OCI-LY3 (cell line): ENCODE measurements at regions not wholly inside any gene's neighbourhood (a gene's known extent, or its start where the extent isn't known, plus 50 kb on each side); places are given as distances from the start of the nearest gene placed in this dataset.

Source experiments
- H2AFZ ChIP-seq: fragments of 200-600, 300-600 bp; shearing (Covaris generic); 2 replicates; pipeline ENCODE4 v1.6.0; 2014; ENCODE audit warnings: antibody characterized with exemption, low read depth, low read length
- H3K27ac ChIP-seq: fragments of 200-600, 300-600 bp; sonication (generic); 2 replicates; pipeline ENCODE4 v1.5.1; 2014; ENCODE audit warnings: mild to moderate bottlenecking, low read length, moderate library complexity, mixed read lengths
- H3K27me3 ChIP-seq: fragments of 200-600, 300-600 bp; sonication (generic); 2 replicates; pipeline ENCODE4 v1.6.1; 2014; ENCODE audit warnings: low read depth, low read length, mixed read lengths
- H3K36me3 ChIP-seq: fragments of 200-600, 300-600 bp; sonication (generic); replicated peaks from 2 replicates; pipeline ENCODE3; 2014; ENCODE audit warnings: low read depth, low read length, mixed read lengths
- H3K4me1 ChIP-seq: fragments of 300-600, 200-600 bp; sonication (generic); 2 replicates; pipeline ENCODE4 v1.6.1; 2014; ENCODE audit warnings: low read length, mixed read lengths
- H3K4me2 ChIP-seq: fragments of 200-600, 300-600 bp; sonication (generic); 2 replicates; pipeline ENCODE4 v1.6.1; 2014; ENCODE audit warnings: low read length, mixed read lengths
- H3K4me3 ChIP-seq: fragments of 300-600, 200-600 bp; sonication (generic); 2 replicates; pipeline ENCODE4 v1.5.1; 2014; ENCODE audit warnings: antibody characterized with exemption, mild to moderate bottlenecking, low read length, moderate library complexity
- H3K79me2 ChIP-seq: fragments of 300-600, 200-600 bp; shearing (Covaris generic); 2 replicates; pipeline ENCODE4 v1.6.1; 2014; ENCODE audit warnings: mild to moderate bottlenecking, low read length, mixed read lengths
- H3K9ac ChIP-seq: fragments of 300-600, 200-600 bp; shearing (Covaris generic); 2 replicates; pipeline ENCODE4 v1.6.0; 2014; ENCODE audit warnings: mild to moderate bottlenecking, low read length, moderate library complexity
- H3K9me3 ChIP-seq: fragments of 200-600, 300-600 bp; shearing (Covaris generic); 2 replicates; pipeline ENCODE4 v1.6.1; 2014; ENCODE audit warnings: low read length, mixed read lengths; ENCODE audit not compliant: insufficient read depth
- H4K20me1 ChIP-seq: fragments of 200-600, 300-600 bp; sonication (generic); 2 replicates; pipeline ENCODE4 v1.6.1; 2016; ENCODE audit warnings: low read length, mixed read lengths; ENCODE audit not compliant: insufficient read depth
- EZH2phosphoT487 ChIP-seq: fragments of 200-600 bp; shearing (Covaris generic); IDR thresholded peaks from 2 replicates; pipeline ENCODE4 v1.6.1; 2018; ENCODE audit warnings: antibody characterized with exemption, mixed run types, low read depth
- TF ChIP-seq, protein P1 (sequence below): fragments of 200-600, 300-600 bp; sonication (generic); IDR thresholded peaks from 2 replicates; pipeline ENCODE4 v1.5.1; 2014; ENCODE audit warnings: antibody characterized with exemption, low read length, low read depth

DNA sequence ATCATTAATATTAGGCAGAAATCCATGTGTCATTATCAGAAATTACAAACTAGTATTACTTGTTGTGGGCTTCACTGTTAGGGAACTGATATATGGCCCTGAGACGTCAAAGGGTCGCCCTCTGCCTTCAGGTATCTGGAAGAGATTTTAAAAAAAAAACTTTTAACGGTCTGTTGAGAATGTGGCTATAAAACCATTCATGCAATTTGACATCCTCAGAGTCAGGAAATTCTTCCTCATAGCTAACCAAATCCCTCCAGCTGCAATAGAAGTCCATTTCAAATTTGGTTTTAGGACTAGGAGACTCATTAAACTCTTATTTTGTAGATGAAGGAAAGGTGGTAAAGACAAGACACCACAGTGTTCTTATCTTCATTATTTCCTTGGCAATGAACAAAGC lies 194.2 kb upstream of the NOCT start:
- Histone ChIP-seq H3K79me2 (no peaks in the 10 kb centered on the region), H3K27ac (no peak overlapping the region), H3K4me1 (peaks cover 44% of the 10 kb centered on the region), H3K4me2 (no peak overlapping the region; the same call in 1 of the 2 replicates), H3K36me3 (no peaks in the 10 kb centered on the region), H3K9ac (no peak overlapping the region), H3K4me3 (no peak overlapping the region), H3K27me3 (no peaks in the 10 kb centered on the region), H4K20me1 (no peaks in the 10 kb centered on the region), H2AFZ (no peak overlapping the region), H3K9me3 (no peaks in the 10 kb centered on the region)
- TF ChIP-seq, protein P1, sequence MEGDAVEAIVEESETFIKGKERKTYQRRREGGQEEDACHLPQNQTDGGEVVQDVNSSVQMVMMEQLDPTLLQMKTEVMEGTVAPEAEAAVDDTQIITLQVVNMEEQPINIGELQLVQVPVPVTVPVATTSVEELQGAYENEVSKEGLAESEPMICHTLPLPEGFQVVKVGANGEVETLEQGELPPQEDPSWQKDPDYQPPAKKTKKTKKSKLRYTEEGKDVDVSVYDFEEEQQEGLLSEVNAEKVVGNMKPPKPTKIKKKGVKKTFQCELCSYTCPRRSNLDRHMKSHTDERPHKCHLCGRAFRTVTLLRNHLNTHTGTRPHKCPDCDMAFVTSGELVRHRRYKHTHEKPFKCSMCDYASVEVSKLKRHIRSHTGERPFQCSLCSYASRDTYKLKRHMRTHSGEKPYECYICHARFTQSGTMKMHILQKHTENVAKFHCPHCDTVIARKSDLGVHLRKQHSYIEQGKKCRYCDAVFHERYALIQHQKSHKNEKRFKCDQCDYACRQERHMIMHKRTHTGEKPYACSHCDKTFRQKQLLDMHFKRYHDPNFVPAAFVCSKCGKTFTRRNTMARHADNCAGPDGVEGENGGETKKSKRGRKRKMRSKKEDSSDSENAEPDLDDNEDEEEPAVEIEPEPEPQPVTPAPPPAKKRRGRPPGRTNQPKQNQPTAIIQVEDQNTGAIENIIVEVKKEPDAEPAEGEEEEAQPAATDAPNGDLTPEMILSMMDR = no peak
- TF ChIP-seq EZH2phosphoT487 = no peak

DNA sequence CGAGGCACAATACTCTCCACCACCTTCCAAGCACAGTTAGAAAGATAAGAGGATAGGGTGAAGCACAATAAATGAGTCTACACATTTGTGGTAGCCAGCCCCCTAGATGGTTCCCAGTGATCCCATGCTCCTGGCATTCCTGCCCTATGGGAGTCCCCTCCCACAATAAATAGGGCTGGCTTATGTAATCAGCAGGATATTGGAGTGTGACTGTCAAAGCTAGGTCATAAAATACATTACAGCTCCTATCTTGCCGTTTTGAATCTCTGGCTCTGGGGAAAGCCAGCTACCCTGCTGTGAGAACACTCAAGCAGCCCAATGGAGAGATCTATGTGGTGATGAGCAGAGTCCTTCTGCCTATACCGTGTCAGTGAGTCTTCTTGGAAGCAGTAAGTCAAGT lies 198.7 kb upstream of the NOCT start:
- H2AFZ ChIP-seq = no peak overlapping the region
- no peaks in the 10 kb centered on the region for H3K27me3 ChIP-seq
- H3K4me3 ChIP-seq = no peak overlapping the region
- no peak overlapping the region for H3K4me2 ChIP-seq
- TF ChIP-seq EZH2phosphoT487 = no peak
- TF ChIP-seq, protein P1 = no peak
- H3K79me2 ChIP-seq = no peaks in the 10 kb centered on the region
- H4K20me1 ChIP-seq = no peaks in the 10 kb centered on the region
- H3K9me3 ChIP-seq = no peaks in the 10 kb centered on the region
- no peak overlapping the region for H3K27ac ChIP-seq
- H3K9ac ChIP-seq = no peak overlapping the region
- peaks cover 6% of the 10 kb centered on the region for H3K4me1 ChIP-seq
- H3K36me3 ChIP-seq = no peaks in the 10 kb centered on the region

DNA sequence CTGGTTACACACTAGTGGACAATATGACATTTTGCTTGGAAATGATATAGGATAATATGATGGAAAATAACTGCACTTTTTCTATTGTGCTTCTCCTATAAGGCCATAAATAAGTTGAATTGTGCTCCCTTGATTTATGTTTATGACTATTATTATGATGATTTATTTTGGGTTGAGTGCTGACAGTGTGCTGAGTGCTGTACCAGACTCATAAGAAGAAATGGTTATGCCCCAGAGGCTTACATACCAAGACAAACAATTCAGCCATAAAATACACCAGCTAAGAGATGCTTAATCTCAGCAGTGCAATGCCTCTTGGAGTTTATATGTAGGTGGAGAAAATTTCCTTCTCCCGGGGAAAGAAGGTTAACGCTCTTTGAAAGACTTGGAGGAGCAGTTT lies 199.8 kb upstream of the NOCT start:
- TF ChIP-seq, protein P1 = no peak
- TF ChIP-seq EZH2phosphoT487 = no peak
- no peaks in the 10 kb centered on the region for H3K27me3 ChIP-seq

DNA sequence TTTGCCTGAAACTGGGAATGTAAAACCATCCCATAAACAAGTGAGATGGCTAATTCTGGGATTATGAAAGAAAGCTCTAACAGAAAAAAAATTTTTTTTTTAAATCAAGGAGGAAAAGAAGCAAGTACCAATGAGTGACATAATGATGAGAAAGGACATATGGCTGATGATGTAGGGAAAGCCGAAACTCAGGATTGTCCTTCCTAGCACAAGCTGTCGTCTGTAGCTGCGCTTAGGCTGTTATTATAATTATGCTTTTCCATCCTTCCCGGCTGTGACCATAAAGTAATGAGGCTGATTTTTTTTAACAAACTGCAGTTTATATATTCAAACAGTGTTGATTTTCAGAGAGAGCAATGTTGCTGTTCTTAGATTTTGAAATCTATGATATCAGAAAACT lies 209.8 kb upstream of the NOCT start:
- Histone ChIP-seq H3K4me3 (no peak overlapping the region), H3K9ac (no peak overlapping the region), H4K20me1 (no peaks in the 10 kb centered on the region), H3K4me1 (no peaks in the 10 kb centered on the region), H3K9me3 (no peaks in the 10 kb centered on the region), H3K27ac (no peak overlapping the region), H3K4me2 (no peak overlapping the region), H2AFZ (no peak overlapping the region), H3K79me2 (no peaks in the 10 kb centered on the region), H3K27me3 (peaks cover 44% of the 10 kb centered on the region), H3K36me3 (no peaks in the 10 kb centered on the region)
- TF ChIP-seq, protein P1 = no peak
- no peak for TF ChIP-seq EZH2phosphoT487

More for the DNA sequence above, 199.8 kb upstream of the NOCT start:
- Histone ChIP-seq H2AFZ (no peak overlapping the region), H3K79me2 (no peaks in the 10 kb centered on the region), H3K4me2 (no peak overlapping the region), H3K27ac (no peak overlapping the region), H4K20me1 (no peaks in the 10 kb centered on the region), H3K4me1 (no peaks in the 10 kb centered on the region), H3K9me3 (no peaks in the 10 kb centered on the region), H3K9ac (no peak overlapping the region), H3K4me3 (no peak overlapping the region), H3K36me3 (no peaks in the 10 kb centered on the region)
